ENCODE measurements at regions not wholly inside any gene's neighbourhood (a gene's known extent, or its start where the extent isn't known, plus 50 kb on each side); places are given as distances from the start of the nearest gene placed in this dataset.

DNA sequence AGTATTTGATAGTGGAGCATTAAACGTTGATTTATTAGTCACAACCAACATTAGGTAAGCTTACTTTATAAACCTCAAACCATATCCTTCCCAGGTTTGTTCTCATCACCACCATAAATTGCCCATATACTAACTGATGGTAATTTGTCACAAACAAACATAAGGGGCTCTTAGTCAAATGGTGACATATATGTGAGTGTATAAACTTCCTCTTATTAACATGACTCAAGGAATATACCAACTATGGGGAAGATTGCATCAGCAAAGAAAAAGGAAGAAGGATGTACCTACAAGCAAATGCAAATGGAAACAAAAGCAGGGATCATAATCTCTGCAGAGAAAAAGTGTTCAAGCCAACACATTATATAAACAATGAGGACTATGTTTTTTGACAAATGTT is 418.2 kb upstream of the AKR1E2 start:
- FAIRE-seq (no peak), ATAC-seq (no peak), DNase-seq (ENCODE audit: extremely low read depth in 1 of 4, low spot score in 3 of 4) (no peak)
- Histone ChIP-seq H3K4me3 (no peak overlapping the region), H3K36me3 (ENCODE audit: control insufficient read depth, insufficient read depth, low read length) (no peaks in the 10 kb centered on the region), H3K9ac (ENCODE audit: insufficient read depth in 1 of 2, low read depth in 2 of 2, low read length in 2 of 2) (no peak overlapping the region), H3K27ac (ENCODE audit: extremely low read depth, low read depth, low read length) (no peak overlapping the region), H3K4me2 (ENCODE audit: insufficient read depth, low read length) (no peak overlapping the region), H2AFZ (ENCODE audit: low read depth, low read length) (no peak overlapping the region), H3K9me3 (replicated peaks; ENCODE audit: control insufficient read depth, insufficient read depth, low read depth, low read length) (no peaks in the 10 kb centered on the region), H3K9me1 (ENCODE audit: control insufficient read depth, insufficient read depth, low read length) (no peaks in the 10 kb centered on the region), H3K4me1 (replicated peaks in 1 of 2; ENCODE audit: control insufficient read depth in 2 of 2, insufficient read depth in 2 of 2, low read length in 2 of 2) (no peaks in the 10 kb centered on the region), H4K20me1 (replicated peaks; ENCODE audit: control insufficient read depth, insufficient read depth, low read length) (no peaks in the 10 kb centered on the region), H3K27me3 (ENCODE audit: control insufficient read depth in 2 of 2, insufficient read depth in 2 of 2, low read length in 2 of 2) (no peaks in the 10 kb centered on the region; a peak in 1 of 5 replicates), H3K79me2 (ENCODE audit: control insufficient read depth, insufficient read depth, low read length) (no peaks in the 10 kb centered on the region)
- intact Hi-C loops (cut with micrococcal nuclease), result no loop called here
- 0% methylated on average over 1 of the region's 1 CpG for WGBS (ENCODE audit: insufficient coverage, low coverage, missing lambda C conversion rate)
- TF ChIP-seq, protein P1, sequence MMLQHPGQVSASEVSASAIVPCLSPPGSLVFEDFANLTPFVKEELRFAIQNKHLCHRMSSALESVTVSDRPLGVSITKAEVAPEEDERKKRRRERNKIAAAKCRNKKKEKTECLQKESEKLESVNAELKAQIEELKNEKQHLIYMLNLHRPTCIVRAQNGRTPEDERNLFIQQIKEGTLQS (IDR thresholded peaks at IDR 0.05), result peak; percentile 66
- TF ChIP-seq, protein P1 (CRISPR knock-in tag; conservative IDR thresholded peaks at IDR 0.05), result no peak
- TF ChIP-seq TRIM24 (IDR thresholded peaks at IDR 0.05), result peak in 1 of 2 experiments; percentile 24; a peak in 1 of 4 replicates
- TF ChIP-seq GABPB1 (CRISPR knock-in tag; IDR thresholded peaks at IDR 0.05), result no peak
- no peak for TF ChIP-seq CEBPG (CRISPR knock-in tag; IDR thresholded peaks at IDR 0.05)
- peak; percentile 36 to 71; a peak in 3 of 4 replicates for TF ChIP-seq CEBPG (tag; conservative IDR thresholded peaks at IDR 0.05 in 1 of 2, IDR thresholded peaks at IDR 0.05 in 1 of 2)
- TF ChIP-seq HDAC8 (tag; IDR thresholded peaks at IDR 0.05), result no peak
- TF ChIP-seq, protein P2, sequence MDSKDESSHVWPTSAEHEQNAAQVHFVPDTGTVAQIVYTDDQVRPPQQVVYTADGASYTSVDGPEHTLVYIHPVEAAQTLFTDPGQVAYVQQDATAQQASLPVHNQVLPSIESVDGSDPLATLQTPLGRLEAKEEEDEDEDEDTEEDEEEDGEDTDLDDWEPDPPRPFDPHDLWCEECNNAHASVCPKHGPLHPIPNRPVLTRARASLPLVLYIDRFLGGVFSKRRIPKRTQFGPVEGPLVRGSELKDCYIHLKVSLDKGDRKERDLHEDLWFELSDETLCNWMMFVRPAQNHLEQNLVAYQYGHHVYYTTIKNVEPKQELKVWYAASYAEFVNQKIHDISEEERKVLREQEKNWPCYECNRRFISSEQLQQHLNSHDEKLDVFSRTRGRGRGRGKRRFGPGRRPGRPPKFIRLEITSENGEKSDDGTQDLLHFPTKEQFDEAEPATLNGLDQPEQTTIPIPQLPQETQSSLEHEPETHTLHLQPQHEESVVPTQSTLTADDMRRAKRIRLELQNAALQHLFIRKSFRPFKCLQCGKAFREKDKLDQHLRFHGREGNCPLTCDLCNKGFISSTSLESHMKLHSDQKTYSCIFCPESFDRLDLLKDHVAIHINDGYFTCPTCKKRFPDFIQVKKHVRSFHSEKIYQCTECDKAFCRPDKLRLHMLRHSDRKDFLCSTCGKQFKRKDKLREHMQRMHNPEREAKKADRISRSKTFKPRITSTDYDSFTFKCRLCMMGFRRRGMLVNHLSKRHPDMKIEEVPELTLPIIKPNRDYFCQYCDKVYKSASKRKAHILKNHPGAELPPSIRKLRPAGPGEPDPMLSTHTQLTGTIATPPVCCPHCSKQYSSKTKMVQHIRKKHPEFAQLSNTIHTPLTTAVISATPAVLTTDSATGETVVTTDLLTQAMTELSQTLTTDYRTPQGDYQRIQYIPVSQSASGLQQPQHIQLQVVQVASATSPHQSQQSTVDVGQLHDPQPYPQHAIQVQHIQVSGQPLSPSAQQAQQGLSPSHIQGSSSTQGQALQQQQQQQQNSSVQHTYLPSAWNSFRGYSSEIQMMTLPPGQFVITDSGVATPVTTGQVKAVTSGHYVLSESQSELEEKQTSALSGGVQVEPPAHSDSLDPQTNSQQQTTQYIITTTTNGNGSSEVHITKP (IDR thresholded peaks at IDR 0.05; ENCODE audit: partially characterized antibody), result peak; percentile 41
- TF ChIP-seq FOSL1 (tag; conservative IDR thresholded peaks at IDR 0.05), result peak; percentile 53
- TF ChIP-seq MEIS2 (IDR thresholded peaks at IDR 0.05; ENCODE audit: partially characterized antibody), result peak; percentile 17
- in situ Hi-C loops (cut with MboI), result no loop called here
- BruUV-seq (replicated peaks), result no TSS peak
- ChIA-PET CTCF (ENCODE audit: low intra/inter-chr PET ratio) (interaction anchor here (0.5 kb wide), 1 partner anchor 1606 kb away, joined by 6 read pairs; no protein-coding TSS in a partner anchor), POLR2A (no interaction called here)

All from K562 (cell line).